GM18907 (cell line): ENCODE measurements at regions not wholly inside any gene's neighbourhood (a gene's known extent, or its start where the extent isn't known, plus 50 kb on each side); places are given as distances from the start of the nearest gene placed in this dataset.
A peak's percentile ranks its signal among the peaks of the same experiment; 100 is the strongest.
"Not testable (repeated sequence)": the region's sequence is repeated elsewhere in the genome, so short reads cannot be mapped to it uniquely, and the experiment has no call there.

Experiments
- ATAC-seq: cut with Tn5 transposase; IDR thresholded peaks from one replicate; pipeline ENCODE4 v1.9.1; 2021; ENCODE audit warnings: mild to moderate bottlenecking, moderate library complexity; ENCODE audit not compliant: unreplicated experiment

- not testable (repeated sequence) for ATAC-seq
Measured at GRCh38 chr3:197459571-197459970, 96.2 kb downstream of the BDH1 start.

GRCh38 chr3:197458906-197459470 lies 96.8 kb downstream of the BDH1 start:
- no peak for ATAC-seq

GRCh38 chr3:197458179-197458707 lies 97.5 kb downstream of the BDH1 start:
- no peak for ATAC-seq

- ATAC-seq = peak; percentile 71
Measured at GRCh38 chr3:197456261-197457091, 99.3 kb downstream of the BDH1 start.

- ATAC-seq = not testable (repeated sequence)
Measured at GRCh38 chr3:197454841-197455240, 100.9 kb downstream of the BDH1 start.

- no peak for ATAC-seq
Measured at GRCh38 chr3:197454014-197454413, 101.8 kb downstream of the BDH1 start.

GRCh38 chr3:197450810-197451209 lies 105.0 kb downstream of the BDH1 start:
- no peak for ATAC-seq

GRCh38 chr3:197450308-197450707 lies 105.5 kb downstream of the BDH1 start:
- ATAC-seq = no peak

GRCh38 chr3:197449181-197449580 lies 106.6 kb downstream of the BDH1 start:
- not testable (repeated sequence) for ATAC-seq

GRCh38 chr3:197447781-197448180 lies 108.0 kb downstream of the BDH1 start:
- ATAC-seq = not testable (repeated sequence)

- no peak for ATAC-seq
Measured at GRCh38 chr3:197447057-197447456, 108.7 kb downstream of the BDH1 start.

- ATAC-seq = no peak
Measured at GRCh38 chr3:197446700-197447056, 109.1 kb downstream of the BDH1 start.

GRCh38 chr3:197445896-197446699 lies 109.7 kb downstream of the BDH1 start:
- no peak for ATAC-seq

GRCh38 chr3:197444793-197445379 lies 110.9 kb downstream of the BDH1 start:
- ATAC-seq = no peak

- ATAC-seq = no peak
Measured at GRCh38 chr3:197443506-197443905, 112.3 kb downstream of the BDH1 start.

GRCh38 chr3:197440717-197441303 lies 115.0 kb downstream of the BDH1 start:
- ATAC-seq = no peak

GRCh38 chr3:197438906-197439305 lies 116.9 kb downstream of the BDH1 start:
- ATAC-seq = no peak

GRCh38 chr3:197435426-197435825 lies 120.3 kb downstream of the BDH1 start:
- ATAC-seq = no peak

GRCh38 chr3:197434830-197435229 lies 120.9 kb downstream of the BDH1 start:
- no peak for ATAC-seq

GRCh38 chr3:197432384-197433127 lies 123.2 kb downstream of the BDH1 start:
- no peak for ATAC-seq
